ENCODE measurements at regions not wholly inside any gene's neighbourhood (a gene's known extent, or its start where the extent isn't known, plus 50 kb on each side); places are given as distances from the start of the nearest gene placed in this dataset.

- Histone ChIP-seq H3K27ac (ENCODE audit: low read length) (no peak overlapping the region), H3K36me3 (ENCODE audit: insufficient read depth, low read length) (no peaks in the 10 kb centered on the region), H3F3A (ENCODE audit: insufficient read depth, low read length, poor library complexity, severe bottlenecking) (no peaks in the 10 kb centered on the region), H3K27me3 (ENCODE audit: insufficient read depth, low read depth, low read length) (no peaks in the 10 kb centered on the region), H3K9me3 (ENCODE audit: low read length) (no peaks in the 10 kb centered on the region), H3K9me2 (ENCODE audit: insufficient read depth, low read length) (no peaks in the 10 kb centered on the region), H3K4me2 (ENCODE audit: low read length) (no peak overlapping the region), H3K79me2 (replicated peaks; ENCODE audit: insufficient read depth, low read length) (no peaks in the 10 kb centered on the region), H2AFZ (ENCODE audit: low read depth, low read length) (no peak overlapping the region), H3K9ac (ENCODE audit: low read length) (no peak overlapping the region), H3K4me3 (ENCODE audit: low read length) (no peak overlapping the region), H4K20me1 (ENCODE audit: insufficient read depth) (no peaks in the 10 kb centered on the region)
- TF ChIP-seq SMC3 (conservative IDR thresholded peaks at IDR 0.05; ENCODE audit: poor library complexity) (no peak), MXI1 (conservative IDR thresholded peaks at IDR 0.05; ENCODE audit: poor library complexity, severe bottlenecking) (no peak), RAD21 (conservative IDR thresholded peaks at IDR 0.05) (no peak), EZH2 (IDR thresholded peaks at IDR 0.05; ENCODE audit: borderline replicate concordance, insufficient read depth, low read length, poor library complexity, severe bottlenecking) (no peak), POLR2AphosphoS5 (IDR thresholded peaks at IDR 0.05) (no peak), EP300 (conservative IDR thresholded peaks at IDR 0.05; ENCODE audit: poor library complexity, severe bottlenecking) (no peak), REST (IDR thresholded peaks at IDR 0.05; ENCODE audit: borderline replicate concordance) (no peak), TAF1 (IDR thresholded peaks at IDR 0.05; ENCODE audit: low read depth) (no peak), CTCF (IDR thresholded peaks at IDR 0.05; ENCODE audit: poor library complexity, severe bottlenecking) (no peak)
These were observed 144.0 kb upstream of the BACE2 start for GRCh38 chr21:41023936-41024335.

GRCh38 chr21:41024341-41024740 is 143.6 kb upstream of the BACE2 start:
- Histone ChIP-seq H3K9me2 (ENCODE audit: insufficient read depth, low read length) (no peaks in the 10 kb centered on the region), H3K9ac (ENCODE audit: low read length) (no peak overlapping the region), H2AFZ (ENCODE audit: low read depth, low read length) (no peak overlapping the region), H3F3A (ENCODE audit: insufficient read depth, low read length, poor library complexity, severe bottlenecking) (no peaks in the 10 kb centered on the region), H3K27me3 (ENCODE audit: insufficient read depth, low read depth, low read length) (no peaks in the 10 kb centered on the region), H3K79me2 (replicated peaks; ENCODE audit: insufficient read depth, low read length) (no peaks in the 10 kb centered on the region), H3K36me3 (ENCODE audit: insufficient read depth, low read length) (no peaks in the 10 kb centered on the region), H3K9me3 (ENCODE audit: low read length) (no peaks in the 10 kb centered on the region), H3K27ac (ENCODE audit: low read length) (no peak overlapping the region), H3K4me3 (ENCODE audit: low read length) (no peak overlapping the region), H3K4me2 (ENCODE audit: low read length) (no peak overlapping the region), H4K20me1 (ENCODE audit: insufficient read depth) (no peaks in the 10 kb centered on the region)
- TF ChIP-seq REST (IDR thresholded peaks at IDR 0.05; ENCODE audit: borderline replicate concordance) (no peak), EZH2 (IDR thresholded peaks at IDR 0.05; ENCODE audit: borderline replicate concordance, insufficient read depth, low read length, poor library complexity, severe bottlenecking) (no peak), MXI1 (conservative IDR thresholded peaks at IDR 0.05; ENCODE audit: poor library complexity, severe bottlenecking) (no peak), EP300 (conservative IDR thresholded peaks at IDR 0.05; ENCODE audit: poor library complexity, severe bottlenecking) (no peak), POLR2AphosphoS5 (IDR thresholded peaks at IDR 0.05) (no peak), RAD21 (conservative IDR thresholded peaks at IDR 0.05) (no peak), CTCF (IDR thresholded peaks at IDR 0.05; ENCODE audit: poor library complexity, severe bottlenecking) (no peak), TAF1 (IDR thresholded peaks at IDR 0.05; ENCODE audit: low read depth) (no peak), SMC3 (conservative IDR thresholded peaks at IDR 0.05; ENCODE audit: poor library complexity) (no peak)
